ENCODE measurements at regions not wholly inside any gene's neighbourhood (a gene's known extent, or its start where the extent isn't known, plus 50 kb on each side); places are given as distances from the start of the nearest gene placed in this dataset.

DNA sequence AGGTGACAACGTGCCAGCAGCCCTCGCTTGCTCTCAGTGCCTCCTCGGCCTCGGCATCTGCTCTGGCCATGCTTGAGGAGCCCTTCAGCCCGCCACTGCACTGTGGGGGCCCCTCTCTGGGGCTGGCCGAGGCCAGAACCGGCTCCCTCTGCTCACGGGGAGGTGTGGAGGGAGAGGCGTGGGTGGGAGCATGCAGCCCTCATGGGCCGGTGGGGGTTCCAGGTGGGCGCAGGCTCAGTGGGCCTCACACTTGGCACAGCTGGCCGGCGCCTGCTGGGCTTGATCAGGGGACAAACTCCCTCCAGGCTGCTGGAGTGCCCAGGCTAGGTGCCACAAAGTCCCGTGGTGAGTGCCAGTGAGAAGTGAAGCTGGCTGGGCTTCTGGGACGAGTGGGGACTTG lies 566.6 kb upstream of the ID4 start:
- DNase-seq, result no peak

GRCh38 chr6:19279273-19279684 lies 557.9 kb upstream of the ID4 start:
- DNase-seq, result no peak

DNA sequence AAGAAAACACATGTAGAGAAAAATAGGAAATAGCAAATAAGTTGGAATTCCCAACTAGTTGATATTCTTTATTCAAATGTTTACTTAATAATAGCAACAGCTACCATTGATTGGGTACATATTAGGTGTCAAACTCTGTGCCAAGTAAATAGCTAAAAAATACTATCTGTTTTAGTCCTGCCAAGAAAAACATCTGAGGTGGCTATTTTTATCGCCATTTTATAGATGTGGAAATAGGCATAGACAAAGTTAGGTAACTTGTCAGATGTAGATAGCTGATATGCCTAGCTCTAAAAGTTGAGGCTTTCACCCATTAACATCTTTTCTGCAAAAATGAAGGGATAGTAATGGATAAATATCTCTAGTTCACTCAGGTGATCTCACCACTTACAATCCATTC lies 549.2 kb upstream of the ID4 start:
- no peak for DNase-seq

- DNase-seq, result no peak
Measured at GRCh38 chr6:19289457-19289856, 547.7 kb upstream of the ID4 start.

GRCh38 chr6:19297880-19298279 lies 539.3 kb upstream of the ID4 start:
- peak; percentile 69 for DNase-seq

DNA sequence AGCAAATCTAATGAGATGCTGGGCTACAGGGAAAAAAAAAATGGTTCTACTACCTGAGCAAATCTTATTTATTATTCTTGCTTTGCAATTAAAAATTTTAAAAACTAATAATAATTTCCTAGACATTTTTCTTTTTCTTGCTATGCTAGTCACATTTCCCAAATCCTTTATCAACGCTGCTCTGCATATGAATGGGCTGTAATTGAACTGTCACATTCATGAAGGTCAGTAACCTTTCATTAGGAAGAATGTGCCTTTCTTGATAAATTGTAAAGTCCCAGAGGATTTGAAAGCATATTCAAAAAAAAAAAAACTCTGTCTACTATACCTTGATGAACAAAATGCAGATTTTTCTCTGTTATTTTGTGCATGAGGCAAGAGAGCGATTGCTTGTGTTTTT lies 538.7 kb upstream of the ID4 start:
- no peak for DNase-seq

- peak; percentile 31 for DNase-seq
Measured at GRCh38 chr6:19299129-19299528, 538.0 kb upstream of the ID4 start.

DNA sequence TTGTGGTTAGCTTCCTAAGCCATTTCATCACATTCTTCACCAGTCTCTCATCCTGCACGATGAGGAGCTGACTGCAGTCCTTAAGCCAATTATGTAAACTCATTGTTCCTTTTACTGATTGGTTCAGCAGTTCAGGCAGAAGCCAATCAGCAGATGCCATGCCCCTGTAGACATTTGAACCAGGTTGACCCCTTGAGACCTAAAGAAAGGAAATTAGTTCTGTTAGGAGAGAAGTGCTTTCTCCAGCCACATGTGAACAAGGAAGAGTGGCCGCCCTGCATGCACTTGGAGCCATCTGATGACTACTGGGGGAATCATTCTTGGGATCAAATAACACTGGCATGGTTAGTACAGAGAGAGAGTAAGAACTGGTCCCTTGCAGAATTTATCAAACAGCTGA lies 535.2 kb upstream of the ID4 start:
- peak; percentile 15 for DNase-seq

GRCh38 chr6:19303383-19303782 lies 533.8 kb upstream of the ID4 start:
- DNase-seq, result peak; percentile 42

GRCh38 chr6:19309661-19310060 lies 527.5 kb upstream of the ID4 start:
- DNase-seq, result no peak

DNA sequence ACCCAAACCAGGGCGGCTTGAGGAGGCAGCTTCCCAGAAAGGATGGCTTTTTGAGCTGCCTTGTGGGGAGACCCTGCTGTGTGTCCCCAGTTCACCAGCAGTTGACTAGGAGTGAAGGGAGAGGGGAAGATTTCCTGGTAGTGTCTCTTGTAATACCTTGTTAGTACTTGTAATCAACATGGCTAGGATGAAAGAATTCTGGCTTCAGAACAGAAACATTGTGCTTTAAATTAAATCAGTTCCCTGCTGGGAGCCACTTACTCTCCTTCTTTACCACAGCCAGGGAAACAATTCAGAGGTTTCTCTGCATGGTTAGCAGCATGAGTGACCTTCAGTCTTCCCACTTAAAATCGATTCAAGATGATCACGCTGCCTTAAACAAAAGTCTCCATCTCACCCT lies 525.4 kb upstream of the ID4 start:
- no peak for DNase-seq

- no peak for DNase-seq
Measured at GRCh38 chr6:19312241-19312978, 524.8 kb upstream of the ID4 start.

DNA sequence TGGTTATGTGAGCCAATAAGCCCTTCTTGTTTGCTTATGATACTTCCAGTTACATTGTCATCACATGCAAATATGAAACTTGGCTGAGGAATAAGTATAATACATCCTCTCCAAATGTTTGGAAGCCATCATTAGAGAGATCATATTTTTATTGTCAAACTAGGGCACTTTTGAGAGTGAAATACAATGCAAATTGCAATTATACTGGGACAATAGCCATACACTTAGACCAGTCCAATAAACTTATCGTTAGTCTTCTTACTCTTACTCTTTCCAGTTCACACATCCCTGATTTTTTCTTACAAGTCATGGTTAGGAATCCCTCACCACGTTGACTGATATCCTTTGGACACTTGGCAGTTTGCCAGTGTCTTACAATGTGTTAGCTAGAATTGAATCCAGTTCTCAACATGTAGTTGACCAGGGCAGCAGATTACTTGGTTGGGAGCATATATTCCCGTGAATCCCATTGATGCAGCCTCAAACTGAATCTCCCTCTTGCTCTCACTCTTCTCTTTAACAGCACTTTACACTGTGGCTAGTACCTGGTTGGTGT lies 519.7 kb upstream of the ID4 start:
- no peak for DNase-seq

- no peak for DNase-seq
Measured at GRCh38 chr6:19319005-19319404, 518.2 kb upstream of the ID4 start.

GRCh38 chr6:19320111-19320581 lies 517.0 kb upstream of the ID4 start:
- DNase-seq, result no peak

DNA sequence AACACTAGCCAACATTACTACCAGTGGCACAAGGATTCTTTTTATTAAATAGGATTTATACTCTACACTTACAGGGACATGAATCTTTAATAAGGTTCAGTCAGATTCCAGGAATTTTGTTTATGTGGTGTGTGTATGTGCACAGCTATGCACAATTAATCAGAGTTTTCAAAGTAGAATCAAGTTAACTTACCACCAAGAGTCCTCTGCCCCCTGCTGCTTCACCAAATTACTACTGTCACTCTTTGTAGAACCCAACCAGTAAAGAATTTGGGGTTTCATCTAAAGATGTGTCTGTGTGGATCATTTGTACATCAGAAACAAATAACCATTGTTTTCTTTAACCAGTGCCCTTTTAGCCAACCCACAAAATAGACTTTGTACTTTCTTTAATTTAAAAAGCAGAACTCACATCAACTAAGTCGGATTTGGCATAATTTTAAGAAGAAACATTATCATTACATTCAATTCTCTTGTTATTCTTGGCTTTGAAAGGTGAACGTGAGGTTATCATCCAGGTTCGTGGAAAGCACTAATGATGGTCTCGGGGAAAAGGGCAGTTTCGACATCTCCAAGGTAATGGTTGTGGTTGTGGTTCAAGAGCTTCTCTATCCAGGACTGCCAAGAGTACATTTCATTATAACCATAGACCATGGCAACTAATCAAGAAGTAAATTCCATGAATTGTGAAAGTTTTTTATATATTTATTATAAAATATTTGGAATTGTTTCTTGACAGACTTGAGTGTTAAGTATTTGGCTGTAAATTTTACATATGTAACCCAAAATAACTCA lies 514.3 kb upstream of the ID4 start:
- DNase-seq, result no peak

DNA sequence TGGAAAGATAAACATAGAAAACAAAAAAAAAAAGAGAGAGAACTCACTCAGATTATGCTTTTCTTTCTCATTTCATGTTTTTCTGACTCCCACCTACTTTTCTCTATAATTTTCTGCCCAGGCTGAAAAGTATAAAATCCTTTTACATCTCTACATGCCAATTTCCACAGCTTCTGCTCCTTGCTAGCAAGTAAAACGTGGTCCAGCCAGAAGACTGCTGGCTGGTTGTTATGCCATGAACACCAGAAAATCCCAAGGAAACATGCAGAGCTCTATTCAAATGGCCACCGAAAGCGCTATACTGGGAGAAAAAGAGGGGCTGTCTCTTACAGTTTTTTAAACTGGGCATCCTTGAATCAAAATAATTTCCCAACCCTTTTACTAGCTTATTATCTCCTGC lies 512.8 kb upstream of the ID4 start:
- DNase-seq, result no peak

DNA sequence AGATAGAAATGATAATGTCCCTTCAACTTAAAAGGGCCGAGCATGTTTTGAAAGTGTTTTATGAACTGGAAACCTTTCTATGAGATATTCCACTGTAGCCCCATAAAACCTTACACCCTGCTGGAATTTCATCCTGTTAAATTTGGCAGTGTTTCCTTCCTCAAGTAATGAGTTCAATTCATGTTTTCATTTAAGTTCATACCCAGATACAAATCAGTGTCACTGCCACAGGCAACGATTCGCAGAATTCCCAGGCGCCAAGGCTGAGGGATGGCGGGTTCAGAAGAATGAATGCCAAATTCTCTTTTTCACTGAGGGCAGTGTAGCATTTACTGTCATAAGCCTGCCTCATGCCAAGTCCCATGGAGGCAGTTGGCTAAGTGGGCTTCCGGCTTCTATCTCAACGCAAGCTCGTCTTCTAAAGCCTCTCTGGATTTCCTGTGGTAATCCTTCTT lies 511.8 kb upstream of the ID4 start:
- no peak for DNase-seq

- DNase-seq, result no peak
Measured at GRCh38 chr6:19327241-19327640, 509.9 kb upstream of the ID4 start.

GRCh38 chr6:19327661-19328060 lies 509.5 kb upstream of the ID4 start:
- DNase-seq, result no peak

- no peak for DNase-seq
Measured at GRCh38 chr6:19329078-19329477, 508.1 kb upstream of the ID4 start.

DNA sequence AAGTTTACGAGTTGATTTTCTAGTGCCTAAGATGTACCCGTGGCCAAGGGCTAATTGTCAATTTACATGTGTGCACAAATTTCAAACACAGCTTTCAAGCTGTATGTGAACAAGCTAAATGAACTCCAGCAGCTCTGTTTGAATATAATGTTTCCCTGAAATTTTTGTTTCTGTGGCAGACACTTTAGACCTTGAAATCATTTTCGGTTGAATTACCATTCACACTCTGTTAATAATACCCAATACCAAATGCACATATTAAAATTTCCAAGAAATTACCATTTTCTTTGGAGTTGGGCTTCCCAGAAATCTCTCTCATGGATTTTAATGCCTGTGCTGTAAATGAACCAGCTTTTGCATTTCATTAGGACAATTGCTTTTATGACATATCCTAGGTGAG lies 506.1 kb upstream of the ID4 start:
- no peak for DNase-seq

DNA sequence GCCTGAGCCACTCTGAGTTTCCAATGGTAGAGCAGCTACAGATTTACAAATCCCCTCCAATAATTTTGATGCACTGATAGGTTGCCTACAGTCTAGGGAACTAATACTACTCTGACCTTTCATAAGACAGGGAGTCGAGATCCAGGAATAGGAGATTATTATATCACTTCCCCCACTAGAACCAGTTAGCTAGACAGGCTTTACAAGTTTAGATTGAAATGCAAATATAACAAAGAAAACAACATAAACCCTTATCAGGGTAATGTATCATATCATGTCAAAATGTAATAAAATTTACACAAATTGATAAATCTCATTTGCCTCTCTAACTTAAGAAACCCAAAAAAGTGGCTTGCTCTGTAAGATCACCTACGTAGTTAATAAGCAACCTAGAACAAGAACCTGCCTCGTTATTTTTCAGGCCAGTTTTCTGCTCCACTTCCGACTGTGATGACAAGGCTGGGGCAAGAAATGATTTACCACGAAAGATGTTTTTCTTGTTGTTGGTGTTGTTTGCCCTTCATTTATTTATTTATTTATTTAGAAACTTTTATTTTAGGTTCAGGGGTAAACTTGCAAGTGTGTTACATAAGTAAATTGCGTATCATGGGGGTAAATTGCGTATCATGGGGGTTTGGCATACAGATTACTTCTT lies 504.2 kb upstream of the ID4 start:
- DNase-seq, result no peak

GRCh38 chr6:19333936-19334335 lies 503.2 kb upstream of the ID4 start:
- DNase-seq, result no peak
